Gastrocnemius medialis (tissue), 4 donors: ENCODE measurements at regions not wholly inside any gene's neighbourhood (a gene's known extent, or its start where the extent isn't known, plus 50 kb on each side); places are given as distances from the start of the nearest gene placed in this dataset.

Experiments
- POLR2A ChIP-seq, 2 donors: fragments of 450-650 bp; IDR thresholded peaks; one replicate each; pipeline ENCODE4 v1.6.1; 2017; ENCODE audit warnings: antibody characterized with exemption in 2 of 2, mild to moderate bottlenecking in 2 of 2, moderate library complexity in 2 of 2
- TF ChIP-seq, protein P1 (sequence below), 5 experiments: fragments of 450-650 bp in 3 of 5; fragments of 200-600 bp in 2 of 5; sonication (generic) in 2 of 5; IDR thresholded peaks in 4 of 5; conservative IDR thresholded peaks in 1 of 5; 1 replicate in 4 of 5; 2 replicates in 1 of 5; pipeline ENCODE4 v1.5.1; 2016 to 2019; ENCODE audit warnings: antibody characterized with exemption in 5 of 5, mild to moderate bottlenecking in 3 of 5, moderate library complexity in 3 of 5

DNA sequence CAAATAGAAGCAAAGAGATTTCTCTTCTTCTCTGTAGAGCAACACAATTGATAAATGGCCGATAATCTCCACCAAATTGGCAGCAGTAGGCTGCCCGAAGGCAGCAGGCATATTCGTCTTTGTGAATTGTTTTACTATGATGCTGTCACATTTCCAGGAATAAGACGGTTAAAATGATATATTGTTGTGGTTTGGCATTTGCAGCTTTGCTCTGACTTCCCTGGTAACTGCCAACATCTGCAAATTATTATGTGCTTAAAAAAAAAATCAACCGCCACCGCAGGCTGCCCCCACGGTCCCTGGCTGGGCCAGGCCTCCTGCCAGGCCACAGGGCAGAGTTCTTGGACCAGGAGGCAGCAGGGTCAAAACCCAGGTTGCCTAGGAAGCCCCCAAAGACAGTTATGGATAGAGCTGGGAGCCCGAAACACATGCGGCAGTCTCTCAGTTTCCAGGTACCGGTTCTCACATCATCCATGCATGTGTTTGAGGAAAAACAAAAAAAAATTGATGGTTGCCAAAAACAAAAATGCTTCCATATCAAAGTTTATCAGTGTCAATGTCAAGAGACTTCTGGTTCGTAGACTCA lies 179.3 kb downstream of the ETS2 start:
- no peak for TF ChIP-seq POLR2A (IDR thresholded peaks at IDR 0.05)
- TF ChIP-seq, protein P1, sequence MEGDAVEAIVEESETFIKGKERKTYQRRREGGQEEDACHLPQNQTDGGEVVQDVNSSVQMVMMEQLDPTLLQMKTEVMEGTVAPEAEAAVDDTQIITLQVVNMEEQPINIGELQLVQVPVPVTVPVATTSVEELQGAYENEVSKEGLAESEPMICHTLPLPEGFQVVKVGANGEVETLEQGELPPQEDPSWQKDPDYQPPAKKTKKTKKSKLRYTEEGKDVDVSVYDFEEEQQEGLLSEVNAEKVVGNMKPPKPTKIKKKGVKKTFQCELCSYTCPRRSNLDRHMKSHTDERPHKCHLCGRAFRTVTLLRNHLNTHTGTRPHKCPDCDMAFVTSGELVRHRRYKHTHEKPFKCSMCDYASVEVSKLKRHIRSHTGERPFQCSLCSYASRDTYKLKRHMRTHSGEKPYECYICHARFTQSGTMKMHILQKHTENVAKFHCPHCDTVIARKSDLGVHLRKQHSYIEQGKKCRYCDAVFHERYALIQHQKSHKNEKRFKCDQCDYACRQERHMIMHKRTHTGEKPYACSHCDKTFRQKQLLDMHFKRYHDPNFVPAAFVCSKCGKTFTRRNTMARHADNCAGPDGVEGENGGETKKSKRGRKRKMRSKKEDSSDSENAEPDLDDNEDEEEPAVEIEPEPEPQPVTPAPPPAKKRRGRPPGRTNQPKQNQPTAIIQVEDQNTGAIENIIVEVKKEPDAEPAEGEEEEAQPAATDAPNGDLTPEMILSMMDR (IDR thresholded peaks at IDR 0.05 in 4 of 5, conservative IDR thresholded peaks at IDR 0.05 in 1 of 5), result no peak
